SK-N-SH treated with all-trans-retinoic acid at 6 μM for 48 hours (cell line): ENCODE measurements at regions not wholly inside any gene's neighbourhood (a gene's known extent, or its start where the extent isn't known, plus 50 kb on each side); places are given as distances from the start of the nearest gene placed in this dataset.

Experiments
- ATAC-seq: fragments of 200-7000 bp; cut with Tn5 transposase; 3 replicates; pipeline ENCODE4 v1.9.1; 2020; ENCODE audit warnings: mild to moderate bottlenecking, moderate library complexity
- ARNTL ChIP-seq: fragments of 450-650 bp; formaldehyde crosslinking; IDR thresholded peaks from 2 replicates; pipeline ENCODE4 v1.5.0; 2020; ENCODE audit warnings: low read depth, mild to moderate bottlenecking, moderate library complexity, borderline replicate concordance
- BACH2 ChIP-seq: fragments of 250-450 bp; sonication (Bioruptor Pico); IDR thresholded peaks from 2 replicates; pipeline ENCODE4 v1.9.0; 2021; ENCODE audit warnings: mild to moderate bottlenecking, borderline replicate concordance
- CSDC2 ChIP-seq: fragments of 250-450 bp; sonication (Bioruptor Pico); IDR thresholded peaks from 2 replicates; pipeline ENCODE4 v1.5.0; 2020; ENCODE audit warnings: mild to moderate bottlenecking, moderate library complexity
- CSRNP3 ChIP-seq: fragments of 250-450 bp; sonication (Bioruptor Pico); IDR thresholded peaks from 2 replicates; pipeline ENCODE4 v1.5.1; 2021; ENCODE audit warnings: mild to moderate bottlenecking, moderate library complexity
- GLIS3 ChIP-seq: fragments of 250-450 bp; sonication (Bioruptor Pico); IDR thresholded peaks from 2 replicates; pipeline ENCODE4 v1.5.0; 2020; ENCODE audit warnings: mild to moderate bottlenecking, moderate library complexity
- OSR1 ChIP-seq: fragments of 250-450 bp; sonication (Bioruptor Pico); IDR thresholded peaks from 2 replicates; pipeline ENCODE4 v1.8.0; 2022; ENCODE audit warnings: moderate library complexity, mild to moderate bottlenecking, inconsistent platforms
- TOX ChIP-seq: fragments of 250-450 bp; sonication (Bioruptor Pico); IDR thresholded peaks from 2 replicates; pipeline ENCODE4 v1.8.0; 2021; ENCODE audit warnings: mild to moderate bottlenecking, moderate library complexity, borderline replicate concordance
- TF ChIP-seq, protein P1 (sequence below): fragments of 250-450 bp; sonication (Bioruptor Pico); IDR thresholded peaks from 2 replicates; pipeline ENCODE4 v1.5.1; 2020; ENCODE audit warnings: low read depth, mild to moderate bottlenecking, moderate library complexity
- TF ChIP-seq, protein P2 (sequence below): fragments of 250-450 bp; sonication (Bioruptor Pico); IDR thresholded peaks from 2 replicates; pipeline ENCODE4 v1.5.0; 2020; ENCODE audit warnings: mild to moderate bottlenecking, moderate library complexity

DNA sequence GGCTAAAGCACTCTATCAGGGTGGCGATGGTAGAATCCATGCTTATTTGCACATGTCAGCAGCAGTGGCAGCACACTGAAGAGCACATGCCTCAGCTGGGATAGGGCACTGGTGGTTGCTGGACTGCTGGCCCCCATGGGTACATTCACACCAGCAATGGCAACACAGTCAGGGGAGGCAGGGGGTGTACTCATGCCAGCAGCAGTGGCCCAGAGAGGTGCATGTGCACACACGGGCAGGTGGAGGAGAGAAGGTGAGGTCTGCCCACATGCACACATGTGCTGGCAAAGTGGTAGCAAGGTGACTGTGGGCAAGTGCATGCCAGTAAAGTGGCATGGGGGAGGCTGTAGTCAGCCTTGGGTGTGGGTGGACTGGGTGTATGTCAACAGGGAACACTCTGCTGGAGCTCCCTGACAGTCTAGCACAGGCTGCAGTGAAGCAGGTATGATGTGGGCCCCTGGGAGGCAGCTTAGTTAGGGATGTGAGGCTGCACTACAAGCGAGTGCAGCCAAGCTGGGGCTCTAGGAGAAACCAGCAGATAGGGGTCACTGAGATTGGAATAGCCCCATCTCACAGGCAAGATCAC is 53.9 kb upstream of the NPAP1 start:
- no peak for ATAC-seq
- TF ChIP-seq OSR1 (CRISPR knock-in tag) (no peak), TOX (CRISPR knock-in tag) (no peak), GLIS3 (CRISPR knock-in tag) (no peak), CSRNP3 (CRISPR knock-in tag) (no peak), BACH2 (CRISPR knock-in tag) (no peak), ARNTL (CRISPR knock-in tag) (no peak), CSDC2 (no peak)
- TF ChIP-seq, protein P1, sequence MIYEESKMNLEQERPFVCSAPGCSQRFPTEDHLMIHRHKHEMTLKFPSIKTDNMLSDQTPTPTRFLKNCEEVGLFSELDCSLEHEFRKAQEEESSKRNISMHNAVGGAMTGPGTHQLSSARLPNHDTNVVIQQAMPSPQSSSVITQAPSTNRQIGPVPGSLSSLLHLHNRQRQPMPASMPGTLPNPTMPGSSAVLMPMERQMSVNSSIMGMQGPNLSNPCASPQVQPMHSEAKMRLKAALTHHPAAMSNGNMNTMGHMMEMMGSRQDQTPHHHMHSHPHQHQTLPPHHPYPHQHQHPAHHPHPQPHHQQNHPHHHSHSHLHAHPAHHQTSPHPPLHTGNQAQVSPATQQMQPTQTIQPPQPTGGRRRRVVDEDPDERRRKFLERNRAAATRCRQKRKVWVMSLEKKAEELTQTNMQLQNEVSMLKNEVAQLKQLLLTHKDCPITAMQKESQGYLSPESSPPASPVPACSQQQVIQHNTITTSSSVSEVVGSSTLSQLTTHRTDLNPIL = no peak
- TF ChIP-seq, protein P2, sequence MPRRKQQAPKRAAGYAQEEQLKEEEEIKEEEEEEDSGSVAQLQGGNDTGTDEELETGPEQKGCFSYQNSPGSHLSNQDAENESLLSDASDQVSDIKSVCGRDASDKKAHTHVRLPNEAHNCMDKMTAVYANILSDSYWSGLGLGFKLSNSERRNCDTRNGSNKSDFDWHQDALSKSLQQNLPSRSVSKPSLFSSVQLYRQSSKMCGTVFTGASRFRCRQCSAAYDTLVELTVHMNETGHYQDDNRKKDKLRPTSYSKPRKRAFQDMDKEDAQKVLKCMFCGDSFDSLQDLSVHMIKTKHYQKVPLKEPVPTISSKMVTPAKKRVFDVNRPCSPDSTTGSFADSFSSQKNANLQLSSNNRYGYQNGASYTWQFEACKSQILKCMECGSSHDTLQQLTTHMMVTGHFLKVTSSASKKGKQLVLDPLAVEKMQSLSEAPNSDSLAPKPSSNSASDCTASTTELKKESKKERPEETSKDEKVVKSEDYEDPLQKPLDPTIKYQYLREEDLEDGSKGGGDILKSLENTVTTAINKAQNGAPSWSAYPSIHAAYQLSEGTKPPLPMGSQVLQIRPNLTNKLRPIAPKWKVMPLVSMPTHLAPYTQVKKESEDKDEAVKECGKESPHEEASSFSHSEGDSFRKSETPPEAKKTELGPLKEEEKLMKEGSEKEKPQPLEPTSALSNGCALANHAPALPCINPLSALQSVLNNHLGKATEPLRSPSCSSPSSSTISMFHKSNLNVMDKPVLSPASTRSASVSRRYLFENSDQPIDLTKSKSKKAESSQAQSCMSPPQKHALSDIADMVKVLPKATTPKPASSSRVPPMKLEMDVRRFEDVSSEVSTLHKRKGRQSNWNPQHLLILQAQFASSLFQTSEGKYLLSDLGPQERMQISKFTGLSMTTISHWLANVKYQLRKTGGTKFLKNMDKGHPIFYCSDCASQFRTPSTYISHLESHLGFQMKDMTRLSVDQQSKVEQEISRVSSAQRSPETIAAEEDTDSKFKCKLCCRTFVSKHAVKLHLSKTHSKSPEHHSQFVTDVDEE (CRISPR knock-in tag) = no peak
